T-helper 9 cell (primary cell): ENCODE measurements at regions not wholly inside any gene's neighbourhood (a gene's known extent, or its start where the extent isn't known, plus 50 kb on each side); places are given as distances from the start of the nearest gene placed in this dataset.

Experiments
- DNase-seq: peaks from one replicate; pipeline ENCODE4 v3.0.0-alpha.2; 2020

- DNase-seq, result no peak
Measured at GRCh38 chr20:40443753-40444152, 245.3 kb downstream of the MAFB start.

DNA sequence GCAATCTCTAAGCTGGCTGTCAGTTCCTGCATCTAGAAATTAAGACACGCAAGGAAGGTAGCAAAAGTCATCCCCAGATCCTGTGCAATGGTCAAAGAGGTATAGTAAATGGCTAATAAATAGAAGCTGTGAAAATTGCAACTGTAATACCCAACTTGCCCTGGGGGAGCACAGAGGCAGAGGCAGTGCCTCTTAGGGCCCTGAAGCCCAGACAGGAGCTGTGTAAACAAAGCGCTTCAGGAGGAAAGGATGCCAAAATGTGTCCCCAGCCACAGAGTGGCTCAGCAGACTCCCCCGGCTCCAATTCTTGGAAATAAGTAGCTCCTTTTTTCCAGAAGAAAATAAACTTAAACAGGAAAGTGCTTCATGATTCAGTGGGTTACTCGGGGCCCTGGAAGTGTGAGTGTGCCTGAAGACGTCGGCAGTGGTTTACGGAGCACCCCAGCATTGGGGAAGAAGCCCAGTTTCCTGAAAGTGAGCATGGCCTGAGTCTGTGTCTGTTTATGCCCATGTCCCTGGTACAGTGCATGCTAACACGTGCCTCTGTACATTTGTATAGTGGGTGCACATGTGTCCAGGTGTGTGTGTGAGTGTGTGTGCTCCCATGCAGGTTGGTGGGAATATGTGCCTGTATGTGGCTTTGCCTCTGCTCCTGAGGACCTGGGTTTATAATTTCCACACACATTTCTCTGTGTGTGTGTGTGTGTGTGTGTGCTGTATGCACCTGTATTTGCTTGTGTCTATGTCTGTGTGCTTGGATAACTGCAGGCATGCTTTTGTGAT, 246.7 kb downstream of the MAFB start:
- no peak for DNase-seq

DNA sequence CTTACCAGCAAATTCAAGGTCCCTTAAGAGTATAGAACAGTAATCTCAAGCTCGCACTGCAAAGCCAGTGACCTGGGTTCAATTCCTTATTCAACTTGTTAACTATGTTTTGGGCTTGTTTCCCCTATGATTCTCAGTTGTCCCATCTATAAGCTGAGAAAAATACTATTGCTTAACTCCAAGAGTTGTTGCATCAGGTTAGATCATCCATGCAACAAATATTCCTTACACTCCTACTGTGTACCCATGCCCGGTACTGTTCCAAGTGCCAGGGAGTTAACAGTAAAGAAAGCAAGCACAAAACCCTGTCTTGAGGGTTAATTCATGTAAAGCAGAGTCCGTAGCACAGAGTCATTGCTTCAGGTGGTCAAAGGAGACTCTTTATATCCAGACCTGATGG, 247.3 kb downstream of the MAFB start:
- no peak for DNase-seq

- DNase-seq, result no peak
Measured at GRCh38 chr20:40438161-40438830, 250.7 kb downstream of the MAFB start.

GRCh38 chr20:40436011-40436410, 253.0 kb downstream of the MAFB start:
- DNase-seq, result no peak

- DNase-seq, result no peak
Measured at GRCh38 chr20:40435146-40435895, 253.7 kb downstream of the MAFB start.

DNA sequence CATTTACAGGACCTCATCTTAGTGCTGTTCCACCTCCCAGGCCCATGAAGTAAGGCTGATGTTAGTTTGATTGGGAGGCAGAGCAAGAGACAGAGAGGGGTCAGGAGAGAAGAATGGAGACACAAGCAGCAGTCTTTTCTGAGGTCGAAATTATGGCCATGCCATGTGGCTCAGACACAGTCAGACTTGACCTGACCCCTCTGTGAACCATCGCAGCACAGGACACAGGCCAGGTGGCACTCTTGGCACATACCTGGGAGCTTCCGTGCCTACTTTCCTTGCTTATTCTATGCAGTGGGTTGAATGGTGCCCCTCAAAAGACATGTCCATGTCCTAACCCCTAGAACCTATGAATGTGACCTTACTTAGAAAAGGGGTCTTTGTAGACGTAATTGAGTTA, 254.9 kb downstream of the MAFB start:
- DNase-seq, result no peak

DNA sequence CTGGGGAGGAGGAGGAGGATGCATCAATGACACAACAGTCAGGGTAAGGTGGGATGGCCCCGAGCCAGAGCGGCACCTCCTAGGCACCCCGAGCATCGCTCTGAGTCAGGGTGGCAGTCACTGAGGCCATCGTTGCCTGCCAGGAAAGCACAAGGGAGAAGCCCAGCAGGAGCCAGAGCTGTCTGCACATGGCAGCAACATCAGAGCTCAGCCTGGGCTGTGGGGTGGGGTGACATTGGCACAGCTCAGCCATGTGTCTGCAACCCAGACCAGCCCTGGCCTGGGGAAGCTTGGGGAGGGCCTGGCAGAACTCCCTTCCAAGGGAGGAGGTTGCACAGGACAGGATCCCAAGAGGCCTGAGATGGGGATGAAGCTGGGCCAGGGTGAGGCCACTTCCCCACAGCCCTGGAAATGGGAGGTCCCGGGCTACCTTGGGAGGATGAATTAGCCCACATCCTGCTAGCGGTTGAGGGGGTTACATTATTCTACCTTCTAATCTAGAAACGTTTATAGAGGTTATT, 255.6 kb downstream of the MAFB start:
- no peak for DNase-seq

- DNase-seq, result no peak
Measured at GRCh38 chr20:40431611-40432010, 257.4 kb downstream of the MAFB start.

GRCh38 chr20:40431112-40431511, 257.9 kb downstream of the MAFB start:
- no peak for DNase-seq

DNA sequence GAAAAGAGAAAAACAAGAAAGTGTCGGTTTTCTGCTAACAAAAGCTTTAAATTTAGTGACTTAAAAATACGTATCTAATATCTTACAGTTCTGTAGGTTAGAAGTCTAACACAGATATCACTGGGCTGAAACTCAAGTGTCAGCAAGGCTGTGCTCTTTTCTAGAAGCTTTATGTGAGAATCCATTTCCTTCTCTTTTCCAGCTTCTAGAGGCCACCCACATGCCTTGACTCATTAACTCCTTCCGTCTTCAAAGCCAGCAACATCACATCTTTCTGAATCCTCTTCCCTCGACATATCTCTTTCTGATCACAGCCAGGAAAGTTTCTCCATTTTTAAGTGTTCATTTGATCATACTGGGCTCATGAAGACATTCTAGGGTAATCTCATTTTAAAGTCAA, 262.0 kb downstream of the MAFB start:
- DNase-seq, result no peak

GRCh38 chr20:40424695-40425094, 264.3 kb downstream of the MAFB start:
- DNase-seq, result no peak

DNA sequence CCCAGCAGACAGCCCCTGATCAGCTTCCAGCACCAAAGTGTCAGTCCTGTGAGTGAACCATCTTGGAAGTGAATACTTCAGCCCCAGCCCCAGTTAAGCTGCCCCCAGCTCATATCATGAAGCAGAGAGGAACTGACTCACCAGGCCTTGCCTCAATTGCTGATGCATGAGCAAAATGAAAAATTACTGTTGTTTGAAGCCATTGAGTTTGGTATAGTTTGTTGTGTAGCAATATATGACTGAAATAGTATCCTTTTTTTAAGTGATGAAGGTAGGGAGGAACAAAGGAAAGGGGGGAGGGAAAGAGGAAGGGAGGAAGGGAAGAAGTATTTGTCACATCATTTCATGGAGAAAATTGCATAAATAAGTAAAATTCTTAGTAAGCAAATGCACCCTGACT, 266.4 kb downstream of the MAFB start:
- DNase-seq, result no peak

GRCh38 chr20:40416274-40416673, 272.8 kb downstream of the MAFB start:
- no peak for DNase-seq

- no peak for DNase-seq
Measured at GRCh38 chr20:40414843-40415615, 274.0 kb downstream of the MAFB start.

- DNase-seq, result no peak
Measured at GRCh38 chr20:40410028-40410427, 279.0 kb downstream of the MAFB start.

- DNase-seq, result no peak
Measured at GRCh38 chr20:40397467-40397866, 291.6 kb downstream of the MAFB start.

DNA sequence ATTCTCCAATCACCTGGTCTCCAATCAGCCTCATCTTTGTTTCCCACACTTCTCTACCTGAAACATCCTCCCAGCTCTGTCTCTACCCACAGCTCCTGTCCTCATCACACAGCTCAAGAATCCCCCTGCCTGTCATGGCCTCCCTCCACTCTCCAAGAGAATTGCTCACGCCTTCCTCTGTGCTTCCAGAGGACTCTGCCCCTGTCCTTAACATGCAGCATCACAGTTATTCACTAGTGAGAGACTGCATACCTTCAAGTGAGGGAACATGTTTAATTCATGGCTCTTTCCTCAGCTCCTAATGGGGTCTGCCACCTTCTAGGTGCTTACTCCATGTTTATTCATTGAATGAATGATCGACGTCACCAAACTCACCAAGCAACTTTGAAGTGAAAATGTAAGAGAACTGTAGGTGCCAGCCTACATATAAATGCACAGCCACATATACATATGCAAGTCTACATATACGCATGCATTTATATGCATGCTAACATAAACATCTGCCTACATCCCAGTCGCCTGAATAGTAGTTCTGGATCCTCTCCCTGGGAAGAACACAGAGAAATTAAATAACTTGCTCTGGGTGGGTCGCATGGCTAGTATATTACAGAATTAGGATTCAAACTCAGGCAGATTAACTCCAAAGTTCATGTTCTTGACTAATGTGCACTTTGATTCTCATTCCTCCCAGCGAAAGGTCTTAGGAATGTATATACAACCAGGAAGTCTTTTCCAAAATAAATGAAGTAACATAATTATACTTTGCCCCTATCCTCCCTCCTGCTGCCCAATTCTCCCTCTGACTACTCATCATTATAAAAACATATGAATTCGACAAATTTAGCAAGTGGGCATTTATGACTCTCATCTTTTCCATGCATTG, 295.6 kb downstream of the MAFB start:
- no peak for DNase-seq

DNA sequence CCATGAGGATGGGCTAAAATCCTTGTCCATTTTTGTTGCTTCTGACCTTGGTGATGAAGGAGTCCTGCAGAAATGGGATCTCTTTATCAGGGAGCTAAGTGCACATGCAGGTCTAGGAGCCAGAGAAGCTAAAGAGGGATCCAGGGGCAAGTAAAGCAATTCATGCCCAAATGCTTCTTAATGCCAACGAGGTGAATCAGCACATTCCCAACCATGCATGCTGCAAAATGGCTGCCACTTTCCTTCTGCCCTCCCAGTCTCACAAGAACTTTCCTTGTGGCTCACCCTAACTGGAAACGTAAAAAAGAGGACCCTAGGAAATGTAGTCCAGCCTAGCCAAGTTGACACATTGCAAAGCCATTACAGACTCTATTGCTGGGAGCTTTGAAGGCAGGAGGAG, 298.4 kb downstream of the MAFB start:
- DNase-seq, result no peak

DNA sequence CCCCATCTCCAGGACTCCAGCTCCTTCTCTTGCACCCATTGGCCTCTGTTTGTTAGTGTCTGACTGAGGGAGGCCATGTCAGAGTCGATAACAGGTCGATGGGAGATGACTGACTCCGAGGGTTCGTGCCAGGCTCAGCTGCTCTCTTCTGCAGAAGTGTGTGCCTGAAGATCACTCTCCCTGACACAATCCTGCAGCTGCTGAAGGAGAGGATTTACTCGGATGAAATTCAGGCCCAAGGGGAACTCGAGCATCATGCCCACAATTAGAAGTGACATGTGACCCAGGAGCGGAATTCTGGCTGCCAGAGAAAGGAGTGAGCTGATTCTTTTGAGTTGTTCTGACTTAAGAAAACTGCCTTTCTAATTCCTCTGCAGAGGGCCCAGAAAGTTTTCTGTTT, 318.2 kb downstream of the MAFB start:
- DNase-seq, result no peak

DNA sequence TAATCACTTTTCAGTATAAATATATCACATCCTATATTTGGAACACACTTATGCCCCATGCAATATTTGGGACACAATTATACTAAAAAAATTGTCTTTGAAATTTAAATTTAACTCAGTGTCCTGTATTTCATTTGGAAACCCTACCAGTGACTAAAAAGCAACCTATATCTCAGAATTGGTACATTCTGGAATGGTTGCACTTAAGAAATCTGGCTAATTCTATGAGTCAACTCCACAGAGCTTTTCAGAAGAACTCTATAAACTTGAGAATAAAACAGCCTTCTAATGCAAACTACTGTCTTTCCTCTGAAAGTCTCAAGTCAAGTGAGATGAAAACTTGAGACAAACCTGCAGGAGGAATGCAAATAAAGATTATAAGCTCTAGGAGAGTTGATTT, 320.2 kb downstream of the MAFB start:
- DNase-seq, result no peak

GRCh38 chr20:40361916-40362315, 327.1 kb downstream of the MAFB start:
- no peak for DNase-seq
